ENCODE measurements at regions not wholly inside any gene's neighbourhood (a gene's known extent, or its start where the extent isn't known, plus 50 kb on each side); places are given as distances from the start of the nearest gene placed in this dataset.

GRCh38 chr5:93273176-93273575 lies 307.8 kb downstream of the NR2F1-AS1 start:
- no peak for DNase-seq

GRCh38 chr5:93272108-93272507 lies 308.9 kb downstream of the NR2F1-AS1 start:
- no peak for DNase-seq

- no peak for DNase-seq
These were observed 313.3 kb downstream of the NR2F1-AS1 start for GRCh38 chr5:93267736-93268135.

- DNase-seq = no peak
These were observed 313.7 kb downstream of the NR2F1-AS1 start for GRCh38 chr5:93267276-93267675.

GRCh38 chr5:93257616-93258015 lies 323.4 kb downstream of the NR2F1-AS1 start:
- DNase-seq = no peak

- DNase-seq = no peak
These were observed 325.2 kb downstream of the NR2F1-AS1 start for GRCh38 chr5:93255796-93256195.

GRCh38 chr5:93252165-93252564 lies 328.9 kb downstream of the NR2F1-AS1 start:
- DNase-seq = no peak

GRCh38 chr5:93251347-93251746 lies 329.7 kb downstream of the NR2F1-AS1 start:
- DNase-seq = no peak

GRCh38 chr5:93250424-93250823 lies 330.6 kb downstream of the NR2F1-AS1 start:
- no peak for DNase-seq

- DNase-seq = no peak
These were observed 331.2 kb downstream of the NR2F1-AS1 start for GRCh38 chr5:93249651-93250289.

GRCh38 chr5:93247105-93247504 lies 333.9 kb downstream of the NR2F1-AS1 start:
- DNase-seq = no peak

- DNase-seq = no peak
These were observed 334.7 kb downstream of the NR2F1-AS1 start for GRCh38 chr5:93246090-93246855.

GRCh38 chr5:93245226-93245625 lies 335.8 kb downstream of the NR2F1-AS1 start:
- no peak for DNase-seq

GRCh38 chr5:93243481-93243880 lies 337.5 kb downstream of the NR2F1-AS1 start:
- no peak for DNase-seq

- DNase-seq = no peak
These were observed 340.7 kb downstream of the NR2F1-AS1 start for GRCh38 chr5:93240228-93240834.

- DNase-seq = no peak
These were observed 344.1 kb downstream of the NR2F1-AS1 start for GRCh38 chr5:93236807-93237421.

GRCh38 chr5:93235761-93236160 lies 345.3 kb downstream of the NR2F1-AS1 start:
- DNase-seq = no peak

- no peak for DNase-seq
These were observed 354.8 kb downstream of the NR2F1-AS1 start for GRCh38 chr5:93226202-93226735.

- DNase-seq = no peak
These were observed 355.3 kb downstream of the NR2F1-AS1 start for GRCh38 chr5:93225748-93226147.

- no peak for DNase-seq
These were observed 356.4 kb downstream of the NR2F1-AS1 start for GRCh38 chr5:93224624-93225023.

GRCh38 chr5:93221773-93222172 lies 359.2 kb downstream of the NR2F1-AS1 start:
- DNase-seq = no peak

GRCh38 chr5:93220431-93220830 lies 360.6 kb downstream of the NR2F1-AS1 start:
- DNase-seq = no peak

GRCh38 chr5:93219641-93220145 lies 361.3 kb downstream of the NR2F1-AS1 start:
- no peak for DNase-seq
